Activated CD4-positive, alpha-beta T cell treated with anti-CD3 and anti-CD28 coated beads for 48 hours (primary cell): ENCODE measurements at regions not wholly inside any gene's neighbourhood (a gene's known extent, or its start where the extent isn't known, plus 50 kb on each side); places are given as distances from the start of the nearest gene placed in this dataset.

ENCODE experiments used
- DNase-seq: peaks from one replicate; pipeline ENCODE4 v3.0.0-alpha.2; 2020

GRCh38 chr11:13225038-13226001 lies 52.3 kb upstream of the BMAL1 start:
- DNase-seq: no peak

GRCh38 chr11:13227676-13228255 lies 49.8 kb upstream of the BMAL1 start:
- DNase-seq: no peak
